OCI-LY7 (cell line): ENCODE measurements at regions not wholly inside any gene's neighbourhood (a gene's known extent, or its start where the extent isn't known, plus 50 kb on each side); places are given as distances from the start of the nearest gene placed in this dataset.

ENCODE experiments used
- EZH2phosphoT487 ChIP-seq: fragments of 200-600 bp; sonication (generic); IDR thresholded peaks from 2 replicates; pipeline ENCODE4 v1.6.1; 2018; ENCODE audit warnings: low read depth, borderline replicate concordance, mild to moderate bottlenecking, mixed run types, antibody characterized with exemption, low read length, moderate library complexity, mixed read lengths
- TF ChIP-seq, protein P1 (sequence below): fragments of 200-600 bp; sonication (generic); conservative IDR thresholded peaks from 2 replicates; pipeline ENCODE4 v1.5.1; 2014; ENCODE audit warnings: mild to moderate bottlenecking, antibody characterized with exemption, low read length, moderate library complexity, mixed read lengths

DNA sequence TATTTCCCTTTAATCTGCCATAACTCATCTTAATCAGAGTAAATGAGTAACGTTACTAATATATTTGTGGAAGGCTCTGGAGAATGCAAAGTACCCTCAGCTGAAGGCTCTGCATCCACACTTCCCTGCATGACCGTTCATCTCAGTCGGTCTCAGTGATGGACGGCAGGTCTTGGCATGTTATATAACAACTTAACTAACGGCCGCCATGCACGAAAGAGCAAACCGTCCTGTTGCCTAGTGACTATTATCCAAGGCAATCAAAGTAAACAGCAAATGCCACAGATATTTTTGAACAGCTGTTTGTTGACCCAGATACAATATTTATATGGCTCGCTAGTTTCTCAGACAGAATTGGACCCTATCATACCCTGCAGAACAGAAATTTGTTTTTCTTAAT, 194.9 kb upstream of the SMLR1 start:
- TF ChIP-seq, protein P1, sequence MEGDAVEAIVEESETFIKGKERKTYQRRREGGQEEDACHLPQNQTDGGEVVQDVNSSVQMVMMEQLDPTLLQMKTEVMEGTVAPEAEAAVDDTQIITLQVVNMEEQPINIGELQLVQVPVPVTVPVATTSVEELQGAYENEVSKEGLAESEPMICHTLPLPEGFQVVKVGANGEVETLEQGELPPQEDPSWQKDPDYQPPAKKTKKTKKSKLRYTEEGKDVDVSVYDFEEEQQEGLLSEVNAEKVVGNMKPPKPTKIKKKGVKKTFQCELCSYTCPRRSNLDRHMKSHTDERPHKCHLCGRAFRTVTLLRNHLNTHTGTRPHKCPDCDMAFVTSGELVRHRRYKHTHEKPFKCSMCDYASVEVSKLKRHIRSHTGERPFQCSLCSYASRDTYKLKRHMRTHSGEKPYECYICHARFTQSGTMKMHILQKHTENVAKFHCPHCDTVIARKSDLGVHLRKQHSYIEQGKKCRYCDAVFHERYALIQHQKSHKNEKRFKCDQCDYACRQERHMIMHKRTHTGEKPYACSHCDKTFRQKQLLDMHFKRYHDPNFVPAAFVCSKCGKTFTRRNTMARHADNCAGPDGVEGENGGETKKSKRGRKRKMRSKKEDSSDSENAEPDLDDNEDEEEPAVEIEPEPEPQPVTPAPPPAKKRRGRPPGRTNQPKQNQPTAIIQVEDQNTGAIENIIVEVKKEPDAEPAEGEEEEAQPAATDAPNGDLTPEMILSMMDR, result no peak
- TF ChIP-seq EZH2phosphoT487, result no peak
